ENCODE measurements at regions not wholly inside any gene's neighbourhood (a gene's known extent, or its start where the extent isn't known, plus 50 kb on each side); places are given as distances from the start of the nearest gene placed in this dataset.
A peak's percentile ranks its signal among the peaks of the same experiment; 100 is the strongest.

DNA sequence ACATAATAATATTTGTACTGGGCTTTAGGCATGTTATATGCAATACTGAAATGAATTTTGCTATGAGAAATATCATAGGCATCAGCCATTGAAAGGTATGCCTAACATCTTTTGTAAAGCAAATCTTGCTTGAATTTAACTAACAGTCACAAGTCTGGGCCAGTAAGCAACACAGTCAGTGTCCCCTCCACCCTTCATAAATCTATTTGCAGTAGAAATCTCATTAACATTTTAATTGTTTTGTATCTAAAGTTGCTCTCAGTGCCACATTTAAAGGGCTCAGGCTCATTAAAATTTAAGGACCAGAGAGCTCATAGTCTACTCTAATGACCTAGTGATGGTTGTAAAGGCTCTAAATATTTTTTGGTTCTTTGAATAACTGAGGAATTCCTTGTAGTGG lies 167.2 kb upstream of the GOLIM4 start:
- H3K36me3 Mint-ChIP-seq (ENCODE audit: low read depth), result no peaks in the 10 kb centered on the region
- H3K27me3 ChIP-seq (ENCODE audit: control insufficient read depth, insufficient read depth, low read length, poor library complexity, severe bottlenecking), result no peaks in the 10 kb centered on the region
- H3K9me3 Mint-ChIP-seq, result no peaks in the 10 kb centered on the region
- no peaks in the 10 kb centered on the region for H3K4me1 ChIP-seq (ENCODE audit: control insufficient read depth, insufficient read depth, low read length)
- TF ChIP-seq, protein P1, sequence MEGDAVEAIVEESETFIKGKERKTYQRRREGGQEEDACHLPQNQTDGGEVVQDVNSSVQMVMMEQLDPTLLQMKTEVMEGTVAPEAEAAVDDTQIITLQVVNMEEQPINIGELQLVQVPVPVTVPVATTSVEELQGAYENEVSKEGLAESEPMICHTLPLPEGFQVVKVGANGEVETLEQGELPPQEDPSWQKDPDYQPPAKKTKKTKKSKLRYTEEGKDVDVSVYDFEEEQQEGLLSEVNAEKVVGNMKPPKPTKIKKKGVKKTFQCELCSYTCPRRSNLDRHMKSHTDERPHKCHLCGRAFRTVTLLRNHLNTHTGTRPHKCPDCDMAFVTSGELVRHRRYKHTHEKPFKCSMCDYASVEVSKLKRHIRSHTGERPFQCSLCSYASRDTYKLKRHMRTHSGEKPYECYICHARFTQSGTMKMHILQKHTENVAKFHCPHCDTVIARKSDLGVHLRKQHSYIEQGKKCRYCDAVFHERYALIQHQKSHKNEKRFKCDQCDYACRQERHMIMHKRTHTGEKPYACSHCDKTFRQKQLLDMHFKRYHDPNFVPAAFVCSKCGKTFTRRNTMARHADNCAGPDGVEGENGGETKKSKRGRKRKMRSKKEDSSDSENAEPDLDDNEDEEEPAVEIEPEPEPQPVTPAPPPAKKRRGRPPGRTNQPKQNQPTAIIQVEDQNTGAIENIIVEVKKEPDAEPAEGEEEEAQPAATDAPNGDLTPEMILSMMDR (conservative IDR thresholded peaks at IDR 0.05), result no peak
- H3K36me3 ChIP-seq (ENCODE audit: control insufficient read depth, insufficient read depth, low read length), result no peaks in the 10 kb centered on the region
- no peak overlapping the region for H3K4me3 Mint-ChIP-seq
- no peak overlapping the region for H3K27ac ChIP-seq (ENCODE audit: low read depth, low read length)
- H3K27me3 Mint-ChIP-seq (ENCODE audit: insufficient read depth), result no peaks in the 10 kb centered on the region
- peaks cover 4% of the 10 kb centered on the region for H3K4me1 Mint-ChIP-seq
- no peak for DNase-seq
- no peaks in the 10 kb centered on the region for H3K9me3 ChIP-seq (ENCODE audit: control insufficient read depth, low read length)
- H3K4me3 ChIP-seq (ENCODE audit: low read length), result no peak overlapping the region
- H3K9ac ChIP-seq (ENCODE audit: extremely low read depth, low read length, poor library complexity, severe bottlenecking), result no peak overlapping the region
- H3K27ac Mint-ChIP-seq, result no peak overlapping the region

DNA sequence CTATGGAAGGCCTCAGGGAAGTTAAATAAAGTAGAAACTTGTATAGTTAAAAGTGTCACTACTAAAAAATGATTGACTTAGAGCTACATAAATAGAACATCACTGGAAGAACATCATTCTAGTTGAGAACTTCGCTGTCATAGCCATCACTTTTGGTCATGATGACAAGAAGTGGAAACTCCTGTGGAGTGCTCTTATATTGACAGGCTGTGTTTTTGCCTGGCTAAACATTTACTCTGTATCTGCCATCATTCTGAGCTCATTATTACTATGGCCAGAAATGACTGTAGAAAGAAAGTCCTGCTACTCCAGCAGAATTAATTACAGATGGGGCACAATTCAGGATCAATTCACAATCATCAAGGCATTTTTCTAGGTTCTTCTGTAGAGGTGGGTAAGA lies 165.1 kb upstream of the GOLIM4 start:
- Mint-ChIP-seq H3K9me3 (peaks cover 10% of the 10 kb centered on the region), H3K27me3 (ENCODE audit: insufficient read depth) (no peaks in the 10 kb centered on the region), H3K27ac (no peak overlapping the region), H3K36me3 (ENCODE audit: low read depth) (peaks cover 5% of the 10 kb centered on the region), H3K4me1 (peaks cover 4% of the 10 kb centered on the region), H3K4me3 (no peak overlapping the region)
- Histone ChIP-seq H3K4me1 (ENCODE audit: control insufficient read depth, insufficient read depth, low read length) (no peaks in the 10 kb centered on the region), H3K27ac (ENCODE audit: low read depth, low read length) (no peak overlapping the region), H3K36me3 (ENCODE audit: control insufficient read depth, insufficient read depth, low read length) (no peaks in the 10 kb centered on the region), H3K9ac (ENCODE audit: extremely low read depth, low read length, poor library complexity, severe bottlenecking) (no peak overlapping the region), H3K27me3 (ENCODE audit: control insufficient read depth, insufficient read depth, low read length, poor library complexity, severe bottlenecking) (no peaks in the 10 kb centered on the region), H3K9me3 (ENCODE audit: control insufficient read depth, low read length) (peaks cover 9% of the 10 kb centered on the region), H3K4me3 (ENCODE audit: low read length) (no peak overlapping the region)
- DNase-seq, result no peak
- WGBS, 2 experiments (ENCODE audit: insufficient coverage in 1 of 2, insufficient read length in 1 of 2), result 100% methylated on average over 1 of the region's 1 CpG
- TF ChIP-seq, protein P1 (conservative IDR thresholded peaks at IDR 0.05), result no peak

DNA sequence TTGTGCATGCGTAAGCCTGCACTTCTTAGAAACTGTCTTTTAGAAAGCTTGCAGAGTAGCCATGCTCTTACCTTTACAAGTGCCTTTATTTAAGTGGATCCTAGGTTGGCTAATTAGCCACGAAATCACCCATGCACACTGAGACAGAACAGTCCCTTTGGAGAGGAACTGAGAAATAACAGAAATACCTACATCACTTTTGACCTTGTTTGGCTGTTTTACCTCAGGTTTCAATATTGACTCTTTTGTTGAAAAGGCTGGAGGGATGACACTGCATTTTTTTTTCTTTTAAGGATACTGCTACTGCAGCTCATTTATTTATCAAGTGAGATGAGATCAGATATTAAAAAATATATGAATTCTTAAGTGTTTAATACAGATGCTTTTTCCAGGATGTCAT lies 155.6 kb upstream of the GOLIM4 start:
- DNase-seq, result no peak
- no peak overlapping the region for H3K27ac Mint-ChIP-seq
- H3K36me3 Mint-ChIP-seq (ENCODE audit: low read depth), result peaks cover 16% of the 10 kb centered on the region
- Histone ChIP-seq H3K9me3 (ENCODE audit: control insufficient read depth, low read length) (peaks cover 24% of the 10 kb centered on the region), H3K4me1 (ENCODE audit: control insufficient read depth, insufficient read depth, low read length) (peaks cover 8% of the 10 kb centered on the region), H3K4me3 (ENCODE audit: low read length) (peak overlapping the region; percentile 96), H3K27me3 (ENCODE audit: control insufficient read depth, insufficient read depth, low read length, poor library complexity, severe bottlenecking) (peaks cover 17% of the 10 kb centered on the region), H3K9ac (ENCODE audit: extremely low read depth, low read length, poor library complexity, severe bottlenecking) (no peak overlapping the region), H3K36me3 (ENCODE audit: control insufficient read depth, insufficient read depth, low read length) (no peaks in the 10 kb centered on the region), H3K27ac (ENCODE audit: low read depth, low read length) (no peak overlapping the region)
- WGBS, 2 experiments (ENCODE audit: insufficient coverage in 1 of 2, insufficient read length in 1 of 2), result 82 to 100% methylated on average over 1 to 2 of the region's 2 CpGs
- peaks cover 24% of the 10 kb centered on the region for H3K27me3 Mint-ChIP-seq (ENCODE audit: insufficient read depth)
- H3K9me3 Mint-ChIP-seq, result peaks cover 20% of the 10 kb centered on the region
- H3K4me3 Mint-ChIP-seq, result peak overlapping the region; percentile 73
- peaks cover 28% of the 10 kb centered on the region for H3K4me1 Mint-ChIP-seq
- TF ChIP-seq, protein P1 (conservative IDR thresholded peaks at IDR 0.05), result no peak

Data from endodermal cell (in vitro differentiated cells).